H7 (cell line): ENCODE measurements at regions not wholly inside any gene's neighbourhood (a gene's known extent, or its start where the extent isn't known, plus 50 kb on each side); places are given as distances from the start of the nearest gene placed in this dataset.
"Not testable (repeated sequence)": the region's sequence is repeated elsewhere in the genome, so short reads cannot be mapped to it uniquely, and the experiment has no call there.

Source experiments
- DNase-seq: peaks from one replicate; pipeline ENCODE4 v3.0.0; 2012
- H3K27me3 ChIP-seq: 2 replicates; pipeline ENCODE4 v1.6.0; 2011; ENCODE audit warnings: mild to moderate bottlenecking, low read length; ENCODE audit not compliant: control insufficient read depth, insufficient read depth
- H3K36me3 ChIP-seq: replicated peaks from 2 replicates; pipeline ENCODE4 v1.5.1; 2011; ENCODE audit warnings: low read length; ENCODE audit not compliant: control insufficient read depth, insufficient read depth
- H3K4me3 ChIP-seq: 2 replicates; pipeline ENCODE4 v1.5.1; 2011; ENCODE audit warnings: low read depth, mild to moderate bottlenecking, control low read depth, low read length, moderate library complexity; ENCODE audit not compliant: insufficient read depth

DNA sequence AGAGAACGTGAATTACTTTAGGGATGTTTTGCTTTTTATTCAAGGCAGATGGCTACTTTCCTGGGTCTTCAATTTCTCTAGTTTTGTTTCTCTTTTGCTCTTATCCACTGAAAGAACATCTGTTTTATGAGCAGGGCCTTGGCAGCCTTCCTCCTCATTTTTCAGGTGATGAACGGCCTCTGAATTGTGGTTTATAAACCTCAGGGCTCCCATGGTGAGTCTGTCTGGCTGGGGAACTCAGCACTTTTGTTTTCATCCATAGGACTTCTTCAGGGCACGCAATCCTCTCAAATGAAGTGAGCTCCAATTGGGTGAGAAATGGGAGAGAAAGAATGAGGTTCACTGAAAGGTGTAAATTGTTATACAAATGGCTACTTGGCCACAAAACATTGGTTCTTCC, 186.4 kb upstream of the ERCC4 start:
- H3K36me3 ChIP-seq = no peaks in the 10 kb centered on the region
- no peak for DNase-seq
- H3K27me3 ChIP-seq = no peaks in the 10 kb centered on the region
- H3K4me3 ChIP-seq = no peak overlapping the region

DNA sequence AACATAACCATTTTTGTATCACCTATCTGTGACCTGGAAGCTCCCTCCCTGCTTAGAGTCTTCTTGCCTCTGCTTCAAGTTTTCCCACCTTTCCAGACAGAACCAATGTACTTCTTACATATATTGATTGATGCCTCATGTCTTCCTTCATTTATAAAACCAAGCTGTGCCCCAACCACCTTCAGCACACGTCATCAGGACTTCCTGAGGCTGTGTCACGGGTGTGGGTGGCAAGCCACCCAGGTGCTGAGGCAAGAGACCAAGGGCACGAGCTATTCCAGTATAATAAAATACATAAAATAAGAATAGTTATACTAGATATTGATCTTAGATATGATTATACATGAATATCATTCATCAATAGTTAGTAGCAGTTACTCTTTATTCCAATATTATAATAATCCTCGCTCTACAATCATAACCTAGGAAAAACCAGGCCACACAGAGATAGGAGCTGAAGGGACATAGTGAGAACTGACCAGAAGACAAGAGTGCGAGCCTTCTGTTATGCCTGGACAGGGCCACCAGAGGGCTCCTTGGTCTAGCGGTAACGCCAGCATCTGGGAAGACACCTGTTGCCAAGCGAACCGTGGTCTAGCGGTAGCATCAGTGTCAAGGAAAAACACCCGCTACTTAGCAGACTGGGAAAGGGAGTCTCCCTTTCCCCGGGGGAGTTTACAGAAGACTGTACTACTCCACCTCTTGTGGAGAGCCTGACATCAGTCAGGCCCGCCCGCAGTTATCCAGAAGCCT, 180.2 kb upstream of the ERCC4 start:
- H3K36me3 ChIP-seq, DNase-seq, H3K4me3 ChIP-seq, H3K27me3 ChIP-seq: not testable (repeated sequence)

DNA sequence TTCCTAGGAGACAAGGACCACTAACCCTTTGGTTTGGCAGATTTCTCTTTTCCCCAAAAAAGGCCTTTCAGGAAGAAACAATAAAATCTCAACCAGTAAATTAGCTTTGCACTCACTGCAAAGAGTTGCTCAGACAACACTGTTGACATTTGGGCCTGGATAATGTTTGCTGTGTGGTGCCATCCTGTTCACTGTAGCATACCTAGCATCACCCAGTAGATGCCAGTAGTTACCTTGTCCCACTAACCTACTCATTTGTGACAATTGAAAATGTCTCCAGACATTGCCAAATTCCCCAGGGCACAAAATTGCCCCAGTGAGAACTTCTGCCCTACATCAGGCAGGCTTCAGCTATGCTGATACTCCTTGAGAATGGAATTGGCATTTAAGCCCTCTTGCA, 177.0 kb upstream of the ERCC4 start:
- H3K27me3 ChIP-seq = no peaks in the 10 kb centered on the region
- no peak overlapping the region for H3K4me3 ChIP-seq
- H3K36me3 ChIP-seq = no peaks in the 10 kb centered on the region
- DNase-seq = no peak

DNA sequence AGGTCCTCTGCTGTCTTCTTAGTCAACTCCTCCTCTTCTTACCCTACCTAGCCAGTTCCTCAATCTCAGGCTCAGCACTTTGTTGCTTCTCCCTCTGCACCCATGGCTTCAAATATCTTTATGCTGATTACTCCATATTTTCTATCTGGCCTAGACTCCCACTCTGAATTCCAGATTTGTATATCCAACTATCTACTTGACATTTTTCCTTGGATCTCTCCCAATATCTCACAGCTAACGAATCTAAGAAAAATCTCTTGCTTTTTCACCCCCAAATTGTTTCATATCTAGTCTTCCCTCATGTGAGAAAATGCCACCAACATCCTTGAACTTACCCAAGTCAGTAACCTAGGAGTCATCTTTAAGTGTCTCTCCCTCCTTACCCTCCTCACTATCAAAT, 176.4 kb upstream of the ERCC4 start:
- Histone ChIP-seq H3K36me3 (no peaks in the 10 kb centered on the region), H3K27me3 (no peaks in the 10 kb centered on the region), H3K4me3 (no peak overlapping the region)
- no peak for DNase-seq

DNA sequence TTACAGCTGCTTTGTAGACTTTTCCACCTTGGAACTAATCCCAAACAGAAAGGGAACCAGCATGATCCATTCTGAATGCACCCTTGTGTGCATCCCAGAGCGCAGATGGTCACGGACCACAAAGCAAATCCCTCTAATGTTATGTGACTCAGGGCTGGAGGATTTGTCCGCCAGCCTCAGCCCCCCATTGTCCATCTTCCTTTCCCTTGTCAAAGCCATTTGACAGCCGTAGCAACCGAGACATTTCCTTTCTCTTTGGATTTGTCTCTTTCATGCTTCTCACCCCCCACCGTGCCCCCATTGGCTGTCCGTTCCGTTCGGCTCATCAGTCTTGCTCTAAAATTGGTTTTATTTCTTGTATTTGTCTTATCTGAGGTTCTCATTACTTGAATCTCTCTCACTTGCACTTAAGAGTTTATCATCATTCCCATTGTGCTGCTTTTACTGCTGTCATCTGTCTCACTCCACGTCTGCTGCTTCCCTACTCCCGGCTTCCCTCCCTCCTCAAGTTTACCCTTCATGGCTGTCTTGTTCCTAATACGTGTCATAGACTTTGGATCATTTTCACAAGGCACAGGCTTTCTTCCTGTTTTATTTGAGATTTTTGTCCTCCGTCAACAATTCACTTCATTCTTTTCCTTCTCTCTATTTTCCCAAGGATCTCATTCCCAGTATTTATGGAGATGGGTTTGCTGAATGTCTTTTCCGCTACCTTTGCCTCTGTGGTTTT, 163.4 kb upstream of the ERCC4 start:
- H3K4me3 ChIP-seq = no peak overlapping the region
- no peak for DNase-seq
- no peaks in the 10 kb centered on the region for H3K27me3 ChIP-seq
- no peaks in the 10 kb centered on the region for H3K36me3 ChIP-seq

DNA sequence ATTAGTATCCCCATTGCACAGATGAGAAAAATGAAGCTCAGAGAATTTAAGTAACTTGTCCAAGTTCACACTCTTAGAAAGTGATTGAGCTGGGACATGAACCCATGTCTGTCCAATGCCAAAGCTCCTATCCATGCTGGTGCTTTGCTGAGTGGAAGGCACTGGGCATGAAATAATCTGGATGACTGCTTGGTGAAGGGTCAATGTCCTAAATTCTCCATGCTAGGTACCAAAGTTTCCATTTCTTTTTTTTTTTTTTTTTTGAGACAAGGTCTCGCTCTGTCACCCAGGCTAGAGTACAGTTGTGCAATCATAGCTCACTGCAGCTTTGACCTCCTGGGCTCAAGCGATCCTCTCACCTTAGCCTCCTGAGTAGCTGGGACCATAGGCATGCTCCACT, 153.6 kb upstream of the ERCC4 start:
- H3K4me3 ChIP-seq = no peak overlapping the region
- no peak for DNase-seq
- no peaks in the 10 kb centered on the region for H3K27me3 ChIP-seq
- no peaks in the 10 kb centered on the region for H3K36me3 ChIP-seq

DNA sequence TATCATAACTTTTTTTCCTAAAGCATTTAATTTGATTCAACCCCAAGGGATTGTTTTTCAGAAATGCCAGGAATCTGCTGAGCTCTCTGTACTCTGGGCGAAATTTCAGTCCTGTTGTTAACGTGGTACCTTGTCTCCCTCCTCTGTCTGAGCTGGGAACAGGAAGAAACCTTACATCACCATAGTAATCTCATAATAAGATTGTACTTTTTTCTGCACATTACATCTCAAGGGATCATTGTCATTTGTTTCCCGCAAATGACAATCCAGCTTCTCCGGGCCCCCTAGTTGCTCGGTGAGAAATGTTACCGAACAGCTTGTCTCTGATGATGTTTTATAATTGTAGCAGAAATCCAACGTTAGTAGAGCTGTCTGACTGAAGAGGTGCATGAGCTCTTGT, 152.7 kb upstream of the ERCC4 start:
- Histone ChIP-seq H3K4me3 (no peak overlapping the region), H3K36me3 (no peaks in the 10 kb centered on the region), H3K27me3 (no peaks in the 10 kb centered on the region)
- DNase-seq = peak; percentile 5

DNA sequence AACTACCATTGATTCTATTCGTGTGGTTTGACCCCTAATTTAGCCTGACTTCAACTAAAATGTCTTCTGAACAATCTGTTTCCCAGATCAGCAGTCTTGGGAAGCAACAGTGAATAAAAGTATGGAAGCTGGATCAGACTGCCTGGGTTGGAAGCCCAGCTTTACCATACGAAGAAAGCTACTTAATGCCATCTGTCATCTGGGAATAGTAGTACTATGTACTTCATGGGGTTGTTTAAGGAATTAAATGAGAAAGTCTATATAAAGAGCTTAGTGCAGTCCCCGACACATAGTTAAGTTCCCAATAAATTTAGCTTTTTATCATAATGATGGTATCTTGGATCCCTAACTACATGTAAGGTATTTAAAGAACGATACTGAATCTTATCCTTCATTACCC, 151.5 kb upstream of the ERCC4 start:
- no peak for DNase-seq

DNA sequence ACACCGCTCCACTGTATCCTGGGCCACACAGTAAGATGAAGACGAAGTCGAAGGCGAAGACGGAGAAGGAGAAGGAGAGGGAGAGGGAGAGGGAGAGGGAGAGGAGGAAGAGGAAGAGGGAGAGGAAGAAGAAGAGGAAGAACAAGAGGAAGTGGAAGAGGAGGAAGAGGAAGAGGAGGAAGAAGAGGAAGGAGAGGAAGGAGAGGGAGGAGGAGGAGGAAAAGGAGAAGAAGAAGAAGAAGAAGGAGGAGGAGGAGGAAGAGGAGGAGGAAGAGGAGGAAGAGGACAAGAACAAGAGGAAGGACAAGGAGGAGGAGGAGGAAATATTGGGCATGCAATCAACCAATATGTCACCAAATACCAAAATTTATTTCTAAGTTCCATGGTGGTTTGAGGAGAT, 149.5 kb upstream of the ERCC4 start:
- no peak for DNase-seq
- no peaks in the 10 kb centered on the region for H3K27me3 ChIP-seq
- H3K36me3 ChIP-seq = no peaks in the 10 kb centered on the region
- no peak overlapping the region for H3K4me3 ChIP-seq

More for the DNA sequence above, 151.5 kb upstream of the ERCC4 start:
- no peak overlapping the region for H3K4me3 ChIP-seq
- no peaks in the 10 kb centered on the region for H3K27me3 ChIP-seq
- no peaks in the 10 kb centered on the region for H3K36me3 ChIP-seq

DNA sequence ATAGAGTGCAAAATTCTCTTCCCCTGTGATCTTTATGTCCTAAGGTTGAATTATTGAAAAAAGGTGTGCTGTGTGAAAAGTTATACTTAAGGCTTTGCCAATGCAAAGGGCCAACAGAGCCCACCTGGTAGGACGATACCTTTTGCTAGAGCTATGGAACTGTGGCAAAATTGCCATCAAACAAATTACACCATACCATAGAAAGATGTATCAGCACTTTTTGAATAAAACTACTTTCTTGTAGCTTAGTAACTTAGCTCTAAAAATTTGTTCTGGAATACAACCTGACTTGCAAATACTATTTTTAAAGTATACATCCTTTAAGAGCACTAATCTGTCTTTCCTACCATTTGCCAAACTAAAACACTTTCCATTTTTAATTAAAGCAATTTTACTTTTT, 147.2 kb upstream of the ERCC4 start:
- Histone ChIP-seq H3K4me3 (no peak overlapping the region), H3K36me3 (no peaks in the 10 kb centered on the region), H3K27me3 (no peaks in the 10 kb centered on the region)
- no peak for DNase-seq

DNA sequence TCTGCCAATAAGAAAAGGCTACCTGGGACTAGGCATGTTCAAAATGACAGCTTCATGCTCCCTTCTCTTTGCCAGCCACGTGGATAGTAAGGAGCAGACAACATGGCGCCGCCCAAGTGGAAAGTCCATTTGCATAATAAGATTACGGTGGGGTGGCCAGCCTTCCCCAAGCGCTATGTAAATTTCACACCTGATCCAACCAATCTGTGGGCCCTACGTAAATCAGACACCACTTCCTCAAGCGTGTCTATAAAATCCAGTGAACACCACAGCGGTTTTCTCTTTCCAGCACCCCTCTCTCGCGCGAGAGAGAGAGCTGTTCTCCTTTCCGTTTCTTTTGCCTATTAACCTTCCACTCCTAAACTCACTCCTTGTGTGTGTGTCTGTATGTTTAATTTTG, 140.3 kb upstream of the ERCC4 start:
- DNase-seq = no peak
- no peaks in the 10 kb centered on the region for H3K36me3 ChIP-seq
- no peak overlapping the region for H3K4me3 ChIP-seq
- H3K27me3 ChIP-seq = no peaks in the 10 kb centered on the region

DNA sequence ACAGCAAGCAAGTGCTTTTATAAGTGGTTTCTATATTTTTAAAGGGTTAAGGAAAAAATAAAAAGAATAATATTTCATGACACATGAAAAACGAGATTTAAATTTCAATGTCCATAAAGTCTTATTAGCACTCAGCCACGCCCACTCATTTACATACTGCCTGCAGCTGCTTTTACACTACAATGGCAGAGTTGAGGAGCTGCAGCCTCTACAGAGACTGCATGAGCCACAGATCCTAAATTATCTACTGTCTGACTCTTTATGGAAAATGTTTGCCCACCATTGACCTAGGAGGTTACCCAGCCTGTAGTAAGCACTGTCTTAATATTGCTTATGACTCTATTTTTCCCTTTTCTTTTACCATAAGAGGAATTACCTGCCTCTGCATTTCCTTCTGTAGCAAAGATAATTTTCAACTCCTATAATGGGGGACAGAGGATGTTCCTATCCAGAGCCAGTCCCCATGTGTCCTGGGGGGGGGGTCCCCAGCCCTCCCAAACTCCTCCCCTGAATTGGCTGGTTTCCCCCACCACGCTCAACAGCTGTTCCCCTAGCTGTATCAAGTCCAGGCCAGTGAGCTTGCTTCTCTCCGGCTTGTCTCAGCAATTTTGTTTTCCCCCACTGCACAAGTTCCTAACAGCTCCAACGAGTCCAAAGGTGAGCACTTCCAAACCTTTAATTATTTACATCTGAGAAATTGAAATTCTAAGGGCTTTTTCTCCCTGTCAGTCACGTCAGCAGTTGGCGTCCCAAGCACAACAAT, 139.4 kb upstream of the ERCC4 start:
- DNase-seq = peak; percentile 13
- no peaks in the 10 kb centered on the region for H3K36me3 ChIP-seq
- no peaks in the 10 kb centered on the region for H3K27me3 ChIP-seq
- H3K4me3 ChIP-seq = no peak overlapping the region

DNA sequence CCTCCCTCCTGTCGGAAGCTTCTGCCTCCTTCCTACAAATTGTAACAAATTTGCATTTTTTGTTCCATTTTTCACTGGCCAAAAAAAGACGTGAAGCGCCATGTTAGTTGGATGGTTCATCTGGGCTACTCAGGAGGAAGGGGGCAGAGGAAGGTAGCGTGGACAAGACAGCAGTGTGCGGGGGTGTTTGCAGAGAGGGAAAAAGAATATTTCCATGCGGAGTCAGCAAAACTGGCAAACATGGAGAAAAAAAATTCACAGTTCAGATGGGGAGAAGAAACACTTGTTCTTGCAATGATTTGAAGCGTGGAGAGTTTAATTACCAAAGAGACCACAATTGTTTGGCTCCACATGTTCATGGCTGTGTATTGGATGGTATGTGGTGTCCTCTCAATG, 138.8 kb upstream of the ERCC4 start:
- H3K27me3 ChIP-seq = no peaks in the 10 kb centered on the region
- no peak overlapping the region for H3K4me3 ChIP-seq
- DNase-seq = no peak

DNA sequence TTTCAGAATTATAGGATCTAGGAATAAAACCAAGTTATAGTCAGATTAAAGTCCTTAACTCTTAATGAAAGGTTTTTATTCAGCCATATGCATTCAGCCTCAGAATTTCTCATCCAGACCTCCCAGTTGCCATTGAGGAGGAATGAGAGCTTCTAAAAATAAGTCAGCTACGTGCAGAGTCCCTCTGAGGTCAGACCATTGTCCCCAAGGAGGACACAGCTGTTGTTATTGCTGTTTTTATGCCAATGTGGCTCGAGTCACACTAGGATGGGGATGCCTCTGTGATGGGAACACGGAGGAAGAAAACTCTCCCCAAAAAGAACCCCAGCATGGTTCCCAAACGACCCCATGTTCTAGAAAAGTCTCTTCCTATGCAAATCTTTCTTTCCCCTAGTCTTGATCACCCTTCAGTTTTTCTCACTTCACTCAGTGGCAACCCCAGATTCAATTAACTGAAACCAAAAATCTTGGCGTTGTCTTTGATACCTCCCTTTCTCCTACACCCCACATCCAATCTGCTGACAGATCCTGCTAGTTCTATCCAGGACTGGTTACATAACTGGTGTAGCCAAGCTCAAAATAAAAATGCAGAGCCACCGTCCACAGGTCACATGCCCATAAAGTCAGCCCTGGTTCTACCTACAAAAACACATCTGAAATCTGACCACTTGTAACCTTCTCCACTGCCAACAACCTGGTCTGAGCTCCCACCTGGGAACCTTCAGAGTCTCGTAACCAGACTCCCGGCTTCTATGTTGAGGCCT, 138.2 kb upstream of the ERCC4 start:
- no peak for DNase-seq
- H3K27me3 ChIP-seq = no peaks in the 10 kb centered on the region

More for the DNA sequence above, 138.8 kb upstream of the ERCC4 start:
- H3K36me3 ChIP-seq = no peaks in the 10 kb centered on the region

More for the DNA sequence above, 138.2 kb upstream of the ERCC4 start:
- Histone ChIP-seq H3K4me3 (no peak overlapping the region), H3K36me3 (no peaks in the 10 kb centered on the region)
